Superior temporal gyrus (tissue), 1 donor: ENCODE measurements at regions not wholly inside any gene's neighbourhood (a gene's known extent, or its start where the extent isn't known, plus 50 kb on each side); places are given as distances from the start of the nearest gene placed in this dataset.

Experiments used
- DNase-seq: peaks from one replicate; pipeline ENCODE4 v3.0.0-alpha.2; 2016; ENCODE audit errors: extremely low spot score

- DNase-seq = no peak
Observed at GRCh38 chr11:71310184-71310583, 57.8 kb upstream of the SHANK2 start.

GRCh38 chr11:71309611-71310010 lies 57.2 kb upstream of the SHANK2 start:
- DNase-seq = no peak

GRCh38 chr11:71309181-71309580 lies 56.8 kb upstream of the SHANK2 start:
- DNase-seq = no peak

- DNase-seq = no peak
Observed at GRCh38 chr11:71307811-71308645, 55.7 kb upstream of the SHANK2 start.

GRCh38 chr11:71305451-71306125 lies 53.2 kb upstream of the SHANK2 start:
- DNase-seq = no peak

GRCh38 chr11:71305041-71305440 lies 52.7 kb upstream of the SHANK2 start:
- DNase-seq = no peak

- no peak for DNase-seq
Observed at GRCh38 chr11:71304491-71304890, 52.1 kb upstream of the SHANK2 start.

GRCh38 chr11:71304045-71304444 lies 51.7 kb upstream of the SHANK2 start:
- DNase-seq = no peak

GRCh38 chr11:71302911-71303310 lies 50.5 kb upstream of the SHANK2 start:
- DNase-seq = no peak

- DNase-seq = no peak
Observed at GRCh38 chr11:71302534-71302909, 50.1 kb upstream of the SHANK2 start.
